ENCODE measurements at regions not wholly inside any gene's neighbourhood (a gene's known extent, or its start where the extent isn't known, plus 50 kb on each side); places are given as distances from the start of the nearest gene placed in this dataset.

- H2AFZ ChIP-seq (ENCODE audit: insufficient read depth, low read depth, low read length, poor library complexity, severe bottlenecking): no peak overlapping the region
- 87% methylated on average over 6 of the region's 6 CpGs for WGBS (ENCODE audit: insufficient coverage)
- no peak overlapping the region for H3K4me3 Mint-ChIP-seq
These were observed 627.6 kb downstream of the NPHP4 start for GRCh38 chr1:5364591-5364990.

GRCh38 chr1:5354681-5355080 lies 637.5 kb downstream of the NPHP4 start:
- H3K9ac ChIP-seq (ENCODE audit: low read length): no peak overlapping the region
- H3K4me1 Mint-ChIP-seq: no peaks in the 10 kb centered on the region
- no peaks in the 10 kb centered on the region for H3K9me3 Mint-ChIP-seq (ENCODE audit: insufficient read depth)
- DNase-seq: no peak
- WGBS (ENCODE audit: insufficient coverage): no CpG with 5 or more reads among the region's 3 CpGs
- no peaks in the 10 kb centered on the region for H4K20me1 ChIP-seq (ENCODE audit: control insufficient read depth, insufficient read depth, low read length, poor library complexity, severe bottlenecking)
- no peak overlapping the region for H3K4me2 ChIP-seq (replicated peaks; ENCODE audit: low read depth, low read length, poor library complexity, severe bottlenecking)
- intact Hi-C loops (cut with micrococcal nuclease): no loop called here
- CTCF ChIA-PET: no interaction called here
- H3K27ac ChIP-seq (ENCODE audit: low read length in 2 of 2): no peak overlapping the region
- TF ChIP-seq EZH2 (IDR thresholded peaks at IDR 0.05; ENCODE audit: borderline replicate concordance, insufficient read depth, low read depth, low read length, poor library complexity, severe bottlenecking) (no peak), CTCF (IDR thresholded peaks at IDR 0.05) (no peak)
- no peak overlapping the region for H3K27ac Mint-ChIP-seq
- no peaks in the 10 kb centered on the region for H3K79me2 ChIP-seq (ENCODE audit: control insufficient read depth, insufficient read depth, low read length)
- H3K36me3 ChIP-seq (replicated peaks in 1 of 2; ENCODE audit: control extremely low read depth in 1 of 2, control insufficient read depth in 1 of 2, extremely low read depth in 1 of 2, insufficient read depth in 2 of 2, low read length in 1 of 2): no peaks in the 10 kb centered on the region
- H3K9me3 ChIP-seq (ENCODE audit: control extremely low read depth in 1 of 3, control insufficient read depth in 2 of 3, insufficient read depth in 1 of 3, low read length in 2 of 3): peaks cover 0 to 13% (median 5%) of the 10 kb centered on the region in 3 donors
- POLR2A ChIA-PET: no interaction called here
- no peak overlapping the region for H2AFZ ChIP-seq (ENCODE audit: insufficient read depth, low read depth, low read length, poor library complexity, severe bottlenecking)
- no peak for ATAC-seq (ENCODE audit: low read depth)
- no peak overlapping the region for H3K4me3 Mint-ChIP-seq
- H3K4me1 ChIP-seq (ENCODE audit: control insufficient read depth in 2 of 2, insufficient read depth in 2 of 2, low read length in 2 of 2): no peaks in the 10 kb centered on the region
- H3K27me3 ChIP-seq (replicated peaks in 1 of 4; ENCODE audit: control extremely low read depth in 1 of 4, control insufficient read depth in 3 of 4, insufficient read depth in 4 of 4, low read length in 3 of 4): no peaks in the 10 kb centered on the region
- no peak overlapping the region for H3K4me3 ChIP-seq (ENCODE audit: control extremely low read depth in 1 of 5, extremely low read depth in 1 of 5, insufficient read depth in 1 of 5, low read depth in 2 of 5, low read length in 4 of 5)
- H3K27me3 Mint-ChIP-seq: no peaks in the 10 kb centered on the region

More at GRCh38 chr1:5364591-5364990, 627.6 kb downstream of the NPHP4 start:
- H3K27ac ChIP-seq (ENCODE audit: low read length in 2 of 2): no peak overlapping the region
- no peaks in the 10 kb centered on the region for H3K4me1 Mint-ChIP-seq
- H3K9me3 ChIP-seq (ENCODE audit: control extremely low read depth in 1 of 3, control insufficient read depth in 2 of 3, insufficient read depth in 1 of 3, low read length in 2 of 3): no peaks in the 10 kb centered on the region
- no peaks in the 10 kb centered on the region for H3K27me3 Mint-ChIP-seq
- ChIA-PET POLR2A (no interaction called here), CTCF (no interaction called here)
- H3K4me1 ChIP-seq (ENCODE audit: control insufficient read depth in 2 of 2, insufficient read depth in 2 of 2, low read length in 2 of 2): no peaks in the 10 kb centered on the region
- H3K27ac Mint-ChIP-seq: no peak overlapping the region
- H4K20me1 ChIP-seq (ENCODE audit: control insufficient read depth, insufficient read depth, low read length, poor library complexity, severe bottlenecking): no peaks in the 10 kb centered on the region
- no peak overlapping the region for H3K4me3 ChIP-seq (ENCODE audit: control extremely low read depth in 1 of 5, extremely low read depth in 1 of 5, insufficient read depth in 1 of 5, low read depth in 2 of 5, low read length in 4 of 5)
- intact Hi-C loops (cut with micrococcal nuclease): no loop called here
- DNase-seq: no peak
- no peaks in the 10 kb centered on the region for H3K79me2 ChIP-seq (ENCODE audit: control insufficient read depth, insufficient read depth, low read length)
- ATAC-seq (ENCODE audit: low read depth): no peak
- no peaks in the 10 kb centered on the region for H3K36me3 ChIP-seq (replicated peaks in 1 of 2; ENCODE audit: control extremely low read depth in 1 of 2, control insufficient read depth in 1 of 2, extremely low read depth in 1 of 2, insufficient read depth in 2 of 2, low read length in 1 of 2)
- H3K4me2 ChIP-seq (replicated peaks; ENCODE audit: low read depth, low read length, poor library complexity, severe bottlenecking): no peak overlapping the region
- TF ChIP-seq EZH2 (IDR thresholded peaks at IDR 0.05; ENCODE audit: borderline replicate concordance, insufficient read depth, low read depth, low read length, poor library complexity, severe bottlenecking): no peak
- TF ChIP-seq CTCF (IDR thresholded peaks at IDR 0.05): no peak
- H3K9ac ChIP-seq (ENCODE audit: low read length): no peak overlapping the region
- no peaks in the 10 kb centered on the region for H3K9me3 Mint-ChIP-seq (ENCODE audit: insufficient read depth)
- no peaks in the 10 kb centered on the region for H3K27me3 ChIP-seq (replicated peaks in 1 of 4; ENCODE audit: control extremely low read depth in 1 of 4, control insufficient read depth in 3 of 4, insufficient read depth in 4 of 4, low read length in 3 of 4)
